Neural cell (in vitro differentiated cells): ENCODE measurements at regions not wholly inside any gene's neighbourhood (a gene's known extent, or its start where the extent isn't known, plus 50 kb on each side); places are given as distances from the start of the nearest gene placed in this dataset.

Source experiments
- CTCF ChIP-seq: fragments of 450-650 bp; IDR thresholded peaks from 2 replicates; pipeline ENCODE4 v1.5.1; 2014; ENCODE audit warnings: antibody characterized with exemption, mild to moderate bottlenecking, moderate library complexity; ENCODE audit not compliant: poor library complexity, severe bottlenecking
- EZH2 ChIP-seq: fragments of 200-600, 300-800 bp; shearing (Covaris generic), sonication (generic); IDR thresholded peaks from 2 replicates; pipeline ENCODE4 v1.6.1; 2014; ENCODE audit warnings: antibody characterized with exemption, low read length, borderline replicate concordance, mild to moderate bottlenecking; ENCODE audit not compliant: insufficient read depth, poor library complexity, severe bottlenecking
- POLR2AphosphoS5 ChIP-seq: IDR thresholded peaks from 2 replicates; pipeline ENCODE4 v1.6.1; 2012
- TAF1 ChIP-seq: IDR thresholded peaks from 2 replicates; pipeline ENCODE4 v1.6.1; 2012; ENCODE audit warnings: low read depth

GRCh38 chr22:47691152-47691895 is 928.9 kb downstream of the TBC1D22A start:
- TF ChIP-seq CTCF: no peak
- no peak for TF ChIP-seq TAF1
- no peak for TF ChIP-seq POLR2AphosphoS5
- no peak for TF ChIP-seq EZH2
